ENCODE measurements at regions not wholly inside any gene's neighbourhood (a gene's known extent, or its start where the extent isn't known, plus 50 kb on each side); places are given as distances from the start of the nearest gene placed in this dataset.

GRCh38 chr6:150651808-150652470, 52.3 kb downstream of the PLEKHG1 start:
- no peak for DNase-seq (ENCODE audit: low spot score)

GRCh38 chr6:150652848-150653613, 53.3 kb downstream of the PLEKHG1 start:
- DNase-seq (ENCODE audit: low spot score) = no peak

GRCh38 chr6:150654608-150655007, 54.9 kb downstream of the PLEKHG1 start:
- no peak for DNase-seq (ENCODE audit: low spot score)

- DNase-seq (ENCODE audit: low spot score) = no peak
Measured at GRCh38 chr6:150656156-150656555, 56.5 kb downstream of the PLEKHG1 start.

GRCh38 chr6:150658421-150658820, 58.7 kb downstream of the PLEKHG1 start:
- DNase-seq (ENCODE audit: low spot score) = no peak

- DNase-seq (ENCODE audit: low spot score) = no peak
Measured at GRCh38 chr6:150659046-150659763, 59.5 kb downstream of the PLEKHG1 start.

- DNase-seq (ENCODE audit: low spot score) = no peak
Measured at GRCh38 chr6:150661216-150662007, 61.7 kb downstream of the PLEKHG1 start.

GRCh38 chr6:150662814-150663213, 63.1 kb downstream of the PLEKHG1 start:
- no peak for DNase-seq (ENCODE audit: low spot score)

- no peak for DNase-seq (ENCODE audit: low spot score)
Measured at GRCh38 chr6:150664091-150664490, 64.4 kb downstream of the PLEKHG1 start.

- DNase-seq (ENCODE audit: low spot score) = no peak
Measured at GRCh38 chr6:150666071-150666470, 66.4 kb downstream of the PLEKHG1 start.

- no peak for DNase-seq (ENCODE audit: low spot score)
Measured at GRCh38 chr6:150667359-150667758, 67.7 kb downstream of the PLEKHG1 start.

- DNase-seq (ENCODE audit: low spot score) = peak; percentile 67
Measured at GRCh38 chr6:150667977-150668716, 68.5 kb downstream of the PLEKHG1 start.

- no peak for DNase-seq (ENCODE audit: low spot score)
Measured at GRCh38 chr6:150668900-150669302, 69.2 kb downstream of the PLEKHG1 start.

- no peak for DNase-seq (ENCODE audit: low spot score)
Measured at GRCh38 chr6:150670311-150670710, 70.6 kb downstream of the PLEKHG1 start.

GRCh38 chr6:150672800-150673199, 73.1 kb downstream of the PLEKHG1 start:
- no peak for DNase-seq (ENCODE audit: low spot score)

- DNase-seq (ENCODE audit: low spot score) = no peak
Measured at GRCh38 chr6:150673720-150674346, 74.1 kb downstream of the PLEKHG1 start.

- DNase-seq (ENCODE audit: low spot score) = no peak
Measured at GRCh38 chr6:150676344-150676743, 76.7 kb downstream of the PLEKHG1 start.

GRCh38 chr6:150676772-150677171, 77.1 kb downstream of the PLEKHG1 start:
- DNase-seq (ENCODE audit: low spot score) = no peak

- DNase-seq (ENCODE audit: low spot score) = no peak
Measured at GRCh38 chr6:150680510-150680909, 80.8 kb downstream of the PLEKHG1 start.

GRCh38 chr6:150681578-150682395, 82.1 kb downstream of the PLEKHG1 start:
- no peak for DNase-seq (ENCODE audit: low spot score)

All from AG08396 (cell line).